ENCODE measurements at regions not wholly inside any gene's neighbourhood (a gene's known extent, or its start where the extent isn't known, plus 50 kb on each side); places are given as distances from the start of the nearest gene placed in this dataset.
A peak's percentile ranks its signal among the peaks of the same experiment; 100 is the strongest.
"Not testable (repeated sequence)": the region's sequence is repeated elsewhere in the genome, so short reads cannot be mapped to it uniquely, and the experiment has no call there.

DNA sequence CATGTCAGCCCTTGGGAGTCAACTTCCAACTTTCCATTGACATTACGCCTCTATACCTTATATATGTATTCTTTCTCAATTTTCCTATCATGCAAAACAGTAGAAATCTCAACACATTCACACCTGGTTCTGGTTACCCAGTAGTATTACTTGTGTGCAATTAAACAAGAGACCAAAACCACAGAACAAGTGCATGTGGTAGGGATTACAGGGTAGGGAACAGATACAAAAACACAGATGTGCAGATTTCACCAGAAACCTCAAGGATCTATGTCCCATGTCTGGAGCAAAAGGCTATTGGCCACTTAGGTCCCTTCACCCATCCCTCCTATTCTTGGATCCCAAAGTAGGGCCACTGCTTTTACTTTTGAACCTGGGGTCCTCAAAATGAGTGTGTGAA, 143.6 kb upstream of the ZCCHC13 start:
- H3K27ac Mint-ChIP-seq: peak overlapping the region; percentile 43
- peaks cover 0 to 6% of the 10 kb centered on the region in 2 donors for H3K9me3 Mint-ChIP-seq
- no peaks in the 10 kb centered on the region for H3K4me1 Mint-ChIP-seq
- no peaks in the 10 kb centered on the region for H3K27me3 Mint-ChIP-seq
- peaks cover 5 to 10% of the 10 kb centered on the region in 2 donors for H3K36me3 Mint-ChIP-seq
- H3K4me3 Mint-ChIP-seq: no peak overlapping the region
- DNase-seq: no peak
- no peak for ATAC-seq (replicated peaks)

DNA sequence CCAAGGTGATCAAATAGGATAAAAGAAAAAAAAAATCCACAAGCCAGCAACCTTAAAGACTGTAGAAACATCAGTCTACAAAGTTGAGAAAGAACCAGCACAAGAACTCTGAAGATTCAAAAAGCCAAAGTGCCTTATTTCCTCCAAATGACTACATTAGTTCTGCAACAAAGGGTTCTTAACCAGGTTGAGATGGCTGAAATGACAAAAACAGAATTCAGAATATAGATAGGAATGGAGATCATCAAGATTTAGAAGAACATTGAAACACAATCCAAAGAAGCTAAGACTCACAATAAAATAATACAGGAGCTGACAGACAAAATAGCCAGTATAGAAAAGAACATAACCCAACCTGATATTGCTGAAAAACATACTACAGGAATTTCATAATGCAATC, 156.5 kb upstream of the ZCCHC13 start:
- peaks cover 7 to 13% of the 10 kb centered on the region in 2 donors for H3K36me3 Mint-ChIP-seq
- peaks cover 0 to 6% of the 10 kb centered on the region in 2 donors for H3K4me1 Mint-ChIP-seq
- peaks cover 4 to 5% of the 10 kb centered on the region in 2 donors for H3K9me3 Mint-ChIP-seq
- H3K27me3 Mint-ChIP-seq: peaks cover 0 to 22% of the 10 kb centered on the region in 2 donors
- ATAC-seq (replicated peaks): no peak
- H3K27ac Mint-ChIP-seq: no peak overlapping the region
- H3K4me3 Mint-ChIP-seq: no peak overlapping the region
- DNase-seq: no peak

DNA sequence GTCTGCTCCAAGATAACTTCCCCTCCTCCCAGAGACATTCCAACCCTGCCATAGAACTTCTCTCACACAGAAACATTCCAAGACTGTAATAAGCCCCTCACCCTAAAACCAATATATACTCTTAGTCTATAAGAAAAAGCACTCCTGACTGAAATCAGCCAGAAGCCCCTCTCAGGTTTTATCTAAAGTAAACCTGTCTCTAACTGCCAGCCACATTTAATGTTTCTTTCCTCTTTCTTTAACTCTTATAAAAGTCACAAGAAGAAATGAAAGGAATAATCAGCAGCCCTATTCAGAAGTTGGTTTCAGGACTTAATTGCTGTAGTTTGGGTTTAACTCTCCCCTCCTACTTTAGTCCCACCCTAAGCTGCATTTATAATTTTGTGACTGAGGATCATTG, 165.0 kb upstream of the ZCCHC13 start:
- Mint-ChIP-seq H3K27me3 (no peaks in the 10 kb centered on the region), H3K27ac (no peak overlapping the region), H3K9me3 (peaks cover 0 to 2% of the 10 kb centered on the region in 2 donors), H3K4me3 (no peak overlapping the region), H3K4me1 (no peaks in the 10 kb centered on the region), H3K36me3 (peaks cover 0 to 3% of the 10 kb centered on the region in 2 donors)
- DNase-seq: no peak
- no peak for ATAC-seq (replicated peaks)

DNA sequence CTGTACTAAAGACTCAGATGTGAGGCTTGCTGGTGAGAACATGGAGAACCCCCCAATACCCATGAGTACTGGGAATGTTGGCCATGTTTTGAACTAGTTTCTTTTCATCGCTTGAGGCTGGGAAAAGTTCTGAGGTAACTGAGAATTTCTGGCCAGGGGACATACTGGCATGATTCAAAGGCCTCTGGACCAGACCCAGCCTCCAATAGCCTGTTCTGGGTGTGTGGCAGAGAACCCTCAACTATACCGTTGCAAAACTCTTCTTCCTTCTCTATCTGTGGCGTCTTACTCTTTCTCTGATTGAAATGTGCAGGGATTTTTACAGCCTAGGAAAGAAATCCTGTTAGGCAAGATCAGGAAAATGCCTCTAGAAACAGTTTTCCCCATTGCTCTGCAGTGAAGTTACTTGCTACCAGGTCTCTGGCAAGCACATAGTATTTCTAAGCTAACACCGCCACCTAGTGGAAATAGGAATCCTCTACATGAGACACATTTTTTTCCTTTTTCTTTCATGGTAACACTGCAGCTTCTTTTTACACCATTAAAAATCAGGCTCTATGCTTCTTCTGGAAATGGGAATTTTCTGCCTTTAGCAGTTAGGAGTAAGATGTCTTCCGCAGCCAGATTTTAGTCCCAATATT, 170.7 kb upstream of the ZCCHC13 start:
- peaks cover 0 to 5% of the 10 kb centered on the region in 2 donors for H3K4me1 Mint-ChIP-seq
- no peak overlapping the region for H3K27ac Mint-ChIP-seq
- peak; percentile 46 to 81 for ATAC-seq (replicated peaks)

DNA sequence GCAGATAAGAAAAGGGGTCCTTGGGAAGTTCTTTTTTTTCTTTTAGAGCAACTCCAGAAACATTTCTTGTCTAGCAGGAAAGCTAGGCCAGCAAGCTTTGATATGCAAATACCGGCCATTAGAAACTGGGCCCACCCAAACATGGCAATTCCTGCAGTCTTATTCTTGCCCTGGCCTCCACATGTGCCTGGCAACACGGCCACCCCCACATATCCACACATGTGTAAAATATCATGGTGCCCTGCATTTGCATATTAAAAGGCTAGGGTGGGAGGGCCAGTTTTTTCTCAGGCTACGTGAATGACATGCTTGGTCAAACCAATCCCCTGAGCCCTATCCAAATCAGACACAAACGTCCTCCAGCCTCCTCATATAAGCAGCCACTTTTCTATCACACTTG, 171.7 kb upstream of the ZCCHC13 start:
- no peak overlapping the region for H3K27ac Mint-ChIP-seq
- peaks cover 0 to 5% of the 10 kb centered on the region in 2 donors for H3K4me1 Mint-ChIP-seq
- H3K9me3 Mint-ChIP-seq: no peaks in the 10 kb centered on the region
- H3K4me3 Mint-ChIP-seq: no peak overlapping the region
- ATAC-seq (replicated peaks): no peak
- no peak for DNase-seq
- peaks cover 0 to 3% of the 10 kb centered on the region in 2 donors for H3K27me3 Mint-ChIP-seq
- peaks cover 3 to 4% of the 10 kb centered on the region in 2 donors for H3K36me3 Mint-ChIP-seq

More for the DNA sequence above, 170.7 kb upstream of the ZCCHC13 start:
- H3K36me3 Mint-ChIP-seq: peaks cover 3 to 4% of the 10 kb centered on the region in 2 donors
- no peaks in the 10 kb centered on the region for H3K9me3 Mint-ChIP-seq
- peak; percentile 3 for DNase-seq
- peaks cover 0 to 3% of the 10 kb centered on the region in 2 donors for H3K27me3 Mint-ChIP-seq
- H3K4me3 Mint-ChIP-seq: no peak overlapping the region

DNA sequence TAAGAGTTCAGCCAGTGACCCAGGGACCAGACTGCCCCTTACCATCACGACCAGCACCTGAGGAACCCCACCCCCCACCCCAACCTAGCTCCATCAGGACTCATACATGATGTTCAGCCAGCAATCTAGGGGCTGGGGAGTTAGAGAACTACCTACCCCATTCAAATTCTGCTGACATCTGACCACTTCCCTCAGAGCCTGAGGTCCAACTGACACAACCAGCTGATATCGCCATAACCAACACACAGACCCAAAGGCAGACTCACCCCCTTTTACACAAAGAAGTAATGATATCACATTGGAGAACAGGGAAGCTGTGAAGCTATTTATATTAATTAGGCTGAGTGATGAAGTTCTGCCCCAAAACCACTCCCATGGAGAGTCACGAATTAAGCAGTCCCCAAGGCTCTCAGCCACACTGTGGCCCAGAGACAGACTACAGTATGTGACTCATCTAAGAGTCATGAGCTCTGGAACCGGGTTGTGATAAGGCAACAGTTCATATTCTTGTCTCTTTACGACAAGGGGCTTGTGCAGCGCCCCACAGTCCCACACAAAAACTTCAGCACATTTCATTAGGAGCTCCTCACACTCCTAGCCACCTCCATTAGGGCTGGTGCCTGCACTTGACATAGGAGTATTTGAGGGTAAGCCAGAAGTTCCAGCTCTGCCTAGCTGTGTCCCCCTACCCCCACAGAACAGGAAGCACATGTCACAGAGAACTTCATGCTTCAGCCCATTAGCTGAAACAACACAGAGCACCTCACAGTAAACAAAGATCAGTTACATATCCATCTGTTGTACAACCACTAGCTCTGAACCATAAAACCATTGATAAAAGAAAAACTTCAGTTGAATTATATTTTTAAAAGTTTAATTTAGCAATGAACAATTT, 184.7 kb upstream of the ZCCHC13 start:
- ATAC-seq (replicated peaks) (no peak), DNase-seq (no peak)
- no peak overlapping the region for H3K27ac Mint-ChIP-seq
- no peaks in the 10 kb centered on the region for H3K36me3 Mint-ChIP-seq
- no peaks in the 10 kb centered on the region for H3K9me3 Mint-ChIP-seq
- H3K4me1 Mint-ChIP-seq: no peaks in the 10 kb centered on the region
- H3K27me3 Mint-ChIP-seq: no peaks in the 10 kb centered on the region
- no peak overlapping the region for H3K4me3 Mint-ChIP-seq

DNA sequence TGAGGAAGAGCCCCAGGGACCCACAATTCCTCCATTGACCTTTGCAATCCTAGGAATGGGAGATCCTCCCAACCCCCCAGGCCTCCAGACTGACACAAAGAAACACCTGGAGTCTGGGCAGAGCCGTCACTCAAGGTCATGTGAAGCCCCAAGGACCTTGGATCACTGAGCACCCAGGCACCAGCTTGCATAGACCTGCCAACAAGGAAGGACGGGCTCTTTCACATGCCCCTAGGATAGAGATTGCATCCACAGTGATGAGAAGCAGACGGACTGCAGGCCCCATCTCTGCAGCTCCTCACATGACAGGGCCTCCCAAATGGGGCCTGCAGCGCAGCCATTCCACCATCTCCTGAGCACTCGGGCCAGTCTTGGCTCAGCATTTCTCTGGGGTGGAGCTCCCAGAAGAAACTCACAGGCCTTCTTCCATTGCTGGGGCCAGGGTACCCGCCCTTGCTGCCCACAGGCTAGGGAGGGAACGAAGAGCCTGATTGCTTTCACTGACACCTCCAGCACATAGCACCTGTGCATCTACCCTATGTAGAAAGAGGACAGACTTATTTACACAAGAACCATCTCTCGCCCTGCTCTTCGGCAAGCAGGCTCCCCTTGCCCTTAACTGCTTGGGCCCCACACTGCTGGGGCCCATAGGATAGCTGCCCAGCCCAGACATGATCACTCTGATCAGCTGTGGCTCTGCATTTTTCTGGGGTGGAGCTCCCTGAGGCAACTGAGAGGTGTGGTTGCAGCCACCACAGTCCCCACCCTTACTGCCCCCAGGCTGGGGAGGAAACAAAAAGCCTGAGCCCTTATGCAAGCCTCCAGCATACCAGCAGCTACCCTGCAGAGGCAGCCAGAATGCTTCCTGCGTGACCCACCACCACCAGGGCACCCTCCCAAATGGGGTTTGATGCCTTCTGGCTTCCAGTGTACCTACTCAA, 185.7 kb upstream of the ZCCHC13 start:
- no peaks in the 10 kb centered on the region for H3K27me3 Mint-ChIP-seq
- ATAC-seq (replicated peaks) (peak in 1 of 2 donors; percentile 14), DNase-seq (no peak)
- no peaks in the 10 kb centered on the region for H3K9me3 Mint-ChIP-seq
- no peak overlapping the region for H3K4me3 Mint-ChIP-seq
- H3K4me1 Mint-ChIP-seq: no peaks in the 10 kb centered on the region
- H3K36me3 Mint-ChIP-seq: no peaks in the 10 kb centered on the region
- H3K27ac Mint-ChIP-seq: no peak overlapping the region

DNA sequence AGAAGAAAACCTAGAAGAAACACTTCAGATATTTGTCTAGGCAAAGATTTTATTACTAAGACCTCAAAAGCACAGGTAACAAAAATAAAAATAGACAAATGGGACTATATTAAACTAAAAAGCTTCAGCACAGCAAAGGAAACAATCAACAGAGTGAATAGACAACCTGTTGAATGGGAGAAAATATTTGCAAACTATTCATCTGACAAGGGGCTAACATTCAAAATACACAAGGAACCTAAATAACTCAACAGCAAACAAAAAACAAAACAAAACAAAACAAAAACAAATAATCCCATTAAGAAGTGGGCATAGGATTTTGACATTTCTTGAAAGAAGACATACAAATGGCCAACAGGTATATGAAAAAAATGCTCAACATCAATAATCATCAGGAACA, 192.7 kb upstream of the ZCCHC13 start:
- Mint-ChIP-seq H3K36me3 (peaks cover 10 to 15% of the 10 kb centered on the region in 2 donors), H3K4me3 (no peak overlapping the region), H3K27me3 (peaks cover 0 to 17% of the 10 kb centered on the region in 2 donors), H3K9me3 (peaks cover 0 to 5% of the 10 kb centered on the region in 2 donors), H3K27ac (no peak overlapping the region), H3K4me1 (no peaks in the 10 kb centered on the region)
- DNase-seq (no peak), ATAC-seq (replicated peaks) (no peak)

DNA sequence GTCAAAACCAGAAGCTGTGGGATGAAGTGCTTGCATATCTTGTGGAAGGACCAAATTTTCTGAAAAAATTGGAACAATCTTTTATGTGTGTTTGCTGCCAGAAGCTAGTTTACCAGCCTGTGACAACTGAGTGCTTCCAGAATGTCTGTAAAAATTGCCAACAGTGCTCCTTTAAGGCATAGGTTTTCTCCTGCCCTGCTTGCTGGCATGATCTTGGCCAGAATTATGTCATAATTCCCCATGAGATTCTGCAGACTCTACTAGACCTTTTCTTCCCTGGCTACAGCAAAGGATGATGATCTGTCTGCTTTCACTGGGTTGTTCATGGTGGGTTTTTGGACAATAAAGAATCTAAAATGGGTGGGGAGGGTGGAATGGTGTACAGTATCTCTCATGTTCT, 196.3 kb upstream of the ZCCHC13 start:
- no peak for ATAC-seq (replicated peaks)
- no peak overlapping the region for H3K4me3 Mint-ChIP-seq

DNA sequence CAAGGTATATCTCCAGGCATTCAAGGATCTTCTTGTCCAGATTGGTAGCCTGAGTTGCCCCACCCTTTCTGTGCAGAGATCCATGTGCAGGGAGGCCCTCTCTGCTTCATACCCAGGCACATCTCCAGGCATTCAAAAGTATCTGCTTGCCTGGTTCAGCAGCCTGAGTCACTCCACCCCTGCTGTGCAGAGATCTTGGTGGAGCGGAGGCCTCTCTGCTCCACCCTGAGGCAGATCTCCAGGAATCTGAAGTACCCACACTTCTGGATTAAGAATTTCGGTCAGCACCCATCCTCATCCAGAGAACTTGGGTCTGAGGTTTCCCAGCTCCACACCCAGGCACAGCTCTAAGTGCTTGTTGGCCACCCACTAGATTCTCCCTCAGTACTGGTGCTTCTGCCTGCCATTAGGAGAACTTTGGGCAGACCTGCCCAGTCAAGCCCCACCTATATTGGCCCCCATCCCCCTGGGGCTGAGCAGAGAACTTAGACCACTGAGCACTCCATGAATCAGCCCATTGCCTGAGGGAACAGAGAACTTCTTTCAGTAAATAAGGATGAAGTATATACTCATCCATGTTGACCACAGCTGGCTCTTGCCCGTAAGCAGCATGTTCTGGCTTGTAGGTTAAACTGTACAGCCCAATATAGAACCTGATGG, 199.5 kb upstream of the ZCCHC13 start:
- DNase-seq (no peak), ATAC-seq (replicated peaks) (no peak)
- no peak overlapping the region for H3K4me3 Mint-ChIP-seq
- no peaks in the 10 kb centered on the region for H3K4me1 Mint-ChIP-seq
- no peak overlapping the region for H3K27ac Mint-ChIP-seq
- peaks cover 0 to 9% of the 10 kb centered on the region in 2 donors for H3K27me3 Mint-ChIP-seq
- H3K36me3 Mint-ChIP-seq: peaks cover 16 to 18% of the 10 kb centered on the region in 2 donors
- H3K9me3 Mint-ChIP-seq: peaks cover 0 to 4% of the 10 kb centered on the region in 2 donors

More for the DNA sequence above, 196.3 kb upstream of the ZCCHC13 start:
- Mint-ChIP-seq H3K27me3 (peaks cover 0 to 17% of the 10 kb centered on the region in 2 donors), H3K27ac (no peak overlapping the region), H3K4me1 (no peaks in the 10 kb centered on the region), H3K36me3 (peaks cover 13 to 15% of the 10 kb centered on the region in 2 donors), H3K9me3 (peaks cover 0 to 5% of the 10 kb centered on the region in 2 donors)
- no peak for DNase-seq

DNA sequence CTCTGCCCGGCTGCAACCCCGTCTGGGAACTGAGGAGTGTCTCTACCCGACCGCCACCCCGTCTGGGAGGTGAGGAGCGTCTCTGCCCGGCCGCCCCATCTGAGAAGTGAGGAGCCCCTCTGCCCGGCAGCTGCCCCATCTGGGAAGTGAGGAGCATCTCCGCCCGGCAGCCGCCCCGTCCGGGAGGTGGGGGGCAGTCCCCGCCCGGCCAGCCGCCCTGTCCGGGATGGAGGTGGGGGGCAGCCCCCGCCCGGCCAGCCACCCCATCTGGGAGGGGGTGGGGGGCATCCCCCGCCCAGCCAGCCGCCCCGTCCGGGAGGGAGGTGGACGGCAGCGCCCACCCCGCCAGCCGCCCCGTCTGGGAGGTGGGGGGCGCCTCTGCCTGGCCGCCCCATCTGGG, 205.6 kb upstream of the ZCCHC13 start:
- not testable (repeated sequence) for ATAC-seq (replicated peaks); H3K27me3 Mint-ChIP-seq; H3K9me3 Mint-ChIP-seq; DNase-seq; H3K27ac Mint-ChIP-seq; H3K4me1 Mint-ChIP-seq; H3K4me3 Mint-ChIP-seq
- H3K36me3 Mint-ChIP-seq: peaks cover 10 to 14% of the 10 kb centered on the region in 2 donors

DNA sequence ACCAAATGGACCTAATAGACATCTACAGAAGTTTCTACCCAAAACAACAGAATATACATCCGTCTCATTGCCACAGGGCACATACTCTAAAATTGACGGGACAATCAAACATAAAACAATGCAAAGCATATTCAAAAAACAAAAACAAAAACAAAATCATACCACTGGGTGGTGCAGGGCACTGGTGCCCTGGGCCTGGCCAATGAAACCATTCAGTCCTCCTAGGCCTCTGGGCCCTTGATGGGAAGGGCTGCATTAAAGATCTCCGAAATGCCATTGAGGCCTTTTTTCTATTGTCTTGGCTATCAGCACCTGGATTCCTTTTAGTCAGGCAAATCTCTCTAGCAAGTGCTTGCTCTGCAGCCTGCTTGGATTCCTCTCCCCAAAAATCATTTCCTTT, 213.9 kb upstream of the ZCCHC13 start:
- ATAC-seq (replicated peaks) (no peak), DNase-seq (no peak)
- H3K4me3 Mint-ChIP-seq: no peak overlapping the region
- no peak overlapping the region for H3K27ac Mint-ChIP-seq
- peaks cover 17 to 30% of the 10 kb centered on the region in 2 donors for H3K36me3 Mint-ChIP-seq
- H3K27me3 Mint-ChIP-seq: no peaks in the 10 kb centered on the region
- no peaks in the 10 kb centered on the region for H3K4me1 Mint-ChIP-seq
- peaks cover 8 to 20% of the 10 kb centered on the region in 2 donors for H3K9me3 Mint-ChIP-seq

DNA sequence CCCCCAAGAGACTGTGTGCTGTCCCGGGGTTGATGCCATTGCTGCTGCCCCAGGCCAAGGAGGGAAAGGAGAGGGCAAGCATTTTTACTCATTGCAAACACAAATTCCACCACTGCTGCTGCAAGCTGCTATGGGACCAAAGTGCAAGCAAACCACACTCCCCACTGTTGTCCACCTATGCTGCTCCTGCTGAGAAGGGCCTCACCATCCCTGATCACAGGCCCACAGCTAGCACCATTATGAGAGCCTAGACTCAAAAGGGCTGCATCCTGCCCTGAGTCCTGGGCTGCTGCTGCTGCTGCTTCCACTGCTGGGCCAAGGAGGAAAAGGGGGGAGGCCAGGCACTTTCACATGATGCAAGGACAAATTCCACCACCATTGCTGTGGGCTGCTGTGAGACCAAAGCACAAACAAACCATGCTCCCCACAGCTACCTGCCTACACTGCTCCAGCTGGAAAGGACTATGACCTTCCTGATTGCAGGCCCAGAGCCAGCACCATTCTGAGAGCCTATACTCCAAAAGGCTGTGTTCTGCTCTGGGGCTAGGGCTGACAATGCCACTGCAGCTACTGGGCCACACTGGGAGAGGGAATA, 218.2 kb upstream of the ZCCHC13 start:
- no peak for DNase-seq
- H3K27me3 Mint-ChIP-seq: no peaks in the 10 kb centered on the region

More for the DNA sequence above, 218.2 kb upstream of the ZCCHC13 start:
- no peaks in the 10 kb centered on the region for H3K4me1 Mint-ChIP-seq
- peaks cover 19 to 31% of the 10 kb centered on the region in 2 donors for H3K36me3 Mint-ChIP-seq
- peaks cover 8 to 18% of the 10 kb centered on the region in 2 donors for H3K9me3 Mint-ChIP-seq
- ATAC-seq (replicated peaks): no peak
- no peak overlapping the region for H3K4me3 Mint-ChIP-seq
- no peak overlapping the region for H3K27ac Mint-ChIP-seq

All from stimulated activated naive B cell treated with anti-CD40 and anti-IgM and Interleukin-4, amounts not matched to agents 10 μg/mL and 1 μg/mL and 100 μg/mL, for 72 hours (primary cell).